Activated B cell treated with CpG ODN at 0.5 μM for 24 hours (primary cell): ENCODE measurements at regions not wholly inside any gene's neighbourhood (a gene's known extent, or its start where the extent isn't known, plus 50 kb on each side); places are given as distances from the start of the nearest gene placed in this dataset.

Source experiments
- ATAC-seq: fragments of 200-7000 bp; cut with Tn5 transposase; one replicate; pipeline ENCODE4 v1.10.0; 2021; ENCODE audit warnings: low read depth, mild to moderate bottlenecking, moderate library complexity
- CTCF ChIA-PET: fragments of 350-600 bp; sonication (Branson Sonifier 250); formaldehyde crosslinking; loops from one replicate; lab custom pipeline; 2021; ENCODE audit warnings: antibody characterized with exemption; lab: Charles Lee
- POLR2A ChIA-PET: fragments of 350-600 bp; sonication (Branson Sonifier 250); formaldehyde crosslinking; loops from one replicate; lab custom pipeline; 2021; ENCODE audit warnings: antibody characterized with exemption; lab: Charles Lee
- DNase-seq: peaks from one replicate; pipeline ENCODE4 v3.0.0; 2022
- H3K27ac Mint-ChIP-seq: one replicate; pipeline ENCODE4 v1.8.0; 2020; ENCODE audit warnings: mixed read lengths
- H3K27me3 Mint-ChIP-seq: one replicate; pipeline ENCODE4 v1.8.0; 2021; ENCODE audit warnings: mixed read lengths
- H3K36me3 Mint-ChIP-seq: one replicate; pipeline ENCODE4 v1.8.0; 2021; ENCODE audit warnings: low read depth, mixed read lengths
- H3K4me1 Mint-ChIP-seq: one replicate; pipeline ENCODE4 v1.8.0; 2021; ENCODE audit warnings: mixed read lengths
- H3K4me3 Mint-ChIP-seq: one replicate; pipeline ENCODE4 v1.8.0; 2020; ENCODE audit warnings: mild to moderate bottlenecking, mixed read lengths
- H3K9me3 Mint-ChIP-seq: one replicate; pipeline ENCODE4 v1.8.0; 2020; ENCODE audit warnings: mixed read lengths
- CTCF ChIP-seq: fragments of 200-600 bp; IDR thresholded peaks from one replicate; pipeline ENCODE4 v1.8.0; 2022; ENCODE audit warnings: antibody characterized with exemption, mild to moderate bottlenecking
- intact Hi-C: fragments of 100-400 bp; cut with micrococcal nuclease; formaldehyde crosslinking; loops from one replicate; pipeline ENCODE4 v1.15.1; 2024

- DNase-seq (no peak), ATAC-seq (no peak)
- H3K27ac Mint-ChIP-seq = no peak overlapping the region
- no peaks in the 10 kb centered on the region for H3K27me3 Mint-ChIP-seq
- CTCF ChIA-PET = no interaction called here
- no peaks in the 10 kb centered on the region for H3K4me1 Mint-ChIP-seq
- intact Hi-C loops = no loop called here
- no peak overlapping the region for H3K4me3 Mint-ChIP-seq
- H3K36me3 Mint-ChIP-seq = no peaks in the 10 kb centered on the region
- TF ChIP-seq CTCF = no peak
- POLR2A ChIA-PET = no interaction called here
- peaks cover 2% of the 10 kb centered on the region for H3K9me3 Mint-ChIP-seq
These were observed 246.2 kb upstream of the SLC10A2 start for GRCh38 chr13:103312467-103312866.

GRCh38 chr13:103308667-103309066 lies 242.4 kb upstream of the SLC10A2 start:
- Mint-ChIP-seq H3K27me3 (no peaks in the 10 kb centered on the region), H3K36me3 (no peaks in the 10 kb centered on the region), H3K4me3 (no peak overlapping the region), H3K9me3 (peaks cover 2% of the 10 kb centered on the region), H3K4me1 (no peaks in the 10 kb centered on the region), H3K27ac (no peak overlapping the region)
- no peak for ATAC-seq
- DNase-seq = no peak
- ChIA-PET CTCF (no interaction called here), POLR2A (no interaction called here)
- TF ChIP-seq CTCF = no peak
- intact Hi-C loops = no loop called here

- H3K9me3 Mint-ChIP-seq = peaks cover 2% of the 10 kb centered on the region
- no peak for ATAC-seq
- POLR2A ChIA-PET = no interaction called here
These were observed 239.9 kb upstream of the SLC10A2 start for GRCh38 chr13:103306163-103306562.

GRCh38 chr13:103303078-103303651 lies 236.9 kb upstream of the SLC10A2 start:
- H3K27me3 Mint-ChIP-seq = no peaks in the 10 kb centered on the region
- no peaks in the 10 kb centered on the region for H3K4me1 Mint-ChIP-seq
- no peak overlapping the region for H3K4me3 Mint-ChIP-seq
- no peak overlapping the region for H3K27ac Mint-ChIP-seq
- CTCF ChIA-PET = no interaction called here
- H3K9me3 Mint-ChIP-seq = no peaks in the 10 kb centered on the region
- no peak for ATAC-seq
- DNase-seq = no peak
- no peak for TF ChIP-seq CTCF
- intact Hi-C loops = no loop called here
- H3K36me3 Mint-ChIP-seq = no peaks in the 10 kb centered on the region
- POLR2A ChIA-PET = no interaction called here

More at GRCh38 chr13:103306163-103306562, 239.9 kb upstream of the SLC10A2 start:
- Mint-ChIP-seq H3K36me3 (no peaks in the 10 kb centered on the region), H3K27me3 (no peaks in the 10 kb centered on the region), H3K27ac (no peak overlapping the region), H3K4me3 (no peak overlapping the region), H3K4me1 (no peaks in the 10 kb centered on the region)
- no peak for TF ChIP-seq CTCF
- intact Hi-C loops = no loop called here
- CTCF ChIA-PET = no interaction called here
- DNase-seq = no peak

GRCh38 chr13:103302676-103303075 lies 236.5 kb upstream of the SLC10A2 start:
- ChIA-PET POLR2A (no interaction called here), CTCF (no interaction called here)
- Mint-ChIP-seq H3K36me3 (no peaks in the 10 kb centered on the region), H3K27me3 (no peaks in the 10 kb centered on the region), H3K4me1 (no peaks in the 10 kb centered on the region), H3K4me3 (no peak overlapping the region), H3K27ac (no peak overlapping the region), H3K9me3 (no peaks in the 10 kb centered on the region)
- ATAC-seq = no peak
- intact Hi-C loops = no loop called here
- no peak for DNase-seq
- no peak for TF ChIP-seq CTCF
